ENCODE measurements at regions not wholly inside any gene's neighbourhood (a gene's known extent, or its start where the extent isn't known, plus 50 kb on each side); places are given as distances from the start of the nearest gene placed in this dataset.

DNA sequence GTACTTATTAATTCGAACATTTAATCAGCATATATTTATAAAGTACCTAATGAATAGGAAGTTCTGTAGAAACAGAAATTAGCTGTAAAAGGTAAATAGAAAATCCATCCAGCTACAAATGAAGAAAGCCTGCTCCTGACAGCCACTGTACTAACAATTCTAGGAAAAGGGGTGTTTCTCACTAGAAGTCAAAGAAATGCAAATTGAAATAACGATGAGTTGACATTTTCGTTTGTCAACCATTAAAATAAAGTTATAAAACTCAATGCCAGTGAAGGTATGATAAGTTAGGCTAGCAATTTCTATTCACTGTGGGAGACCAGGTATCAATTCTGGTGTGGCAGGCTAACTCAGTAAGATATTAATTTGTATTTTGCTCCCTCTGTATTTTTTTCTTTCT is 198.0 kb downstream of the ARL4C start:
- no peak overlapping the region for H3K4me3 ChIP-seq (ENCODE audit: low read depth, poor library complexity, severe bottlenecking)
- intact Hi-C loops (cut with DNase I; ENCODE audit: low total_unique reads) = no loop called here
- 80 to 86% methylated on average over 3 of the region's 3 CpGs for WGBS, 2 donors
- TF ChIP-seq, protein P1, sequence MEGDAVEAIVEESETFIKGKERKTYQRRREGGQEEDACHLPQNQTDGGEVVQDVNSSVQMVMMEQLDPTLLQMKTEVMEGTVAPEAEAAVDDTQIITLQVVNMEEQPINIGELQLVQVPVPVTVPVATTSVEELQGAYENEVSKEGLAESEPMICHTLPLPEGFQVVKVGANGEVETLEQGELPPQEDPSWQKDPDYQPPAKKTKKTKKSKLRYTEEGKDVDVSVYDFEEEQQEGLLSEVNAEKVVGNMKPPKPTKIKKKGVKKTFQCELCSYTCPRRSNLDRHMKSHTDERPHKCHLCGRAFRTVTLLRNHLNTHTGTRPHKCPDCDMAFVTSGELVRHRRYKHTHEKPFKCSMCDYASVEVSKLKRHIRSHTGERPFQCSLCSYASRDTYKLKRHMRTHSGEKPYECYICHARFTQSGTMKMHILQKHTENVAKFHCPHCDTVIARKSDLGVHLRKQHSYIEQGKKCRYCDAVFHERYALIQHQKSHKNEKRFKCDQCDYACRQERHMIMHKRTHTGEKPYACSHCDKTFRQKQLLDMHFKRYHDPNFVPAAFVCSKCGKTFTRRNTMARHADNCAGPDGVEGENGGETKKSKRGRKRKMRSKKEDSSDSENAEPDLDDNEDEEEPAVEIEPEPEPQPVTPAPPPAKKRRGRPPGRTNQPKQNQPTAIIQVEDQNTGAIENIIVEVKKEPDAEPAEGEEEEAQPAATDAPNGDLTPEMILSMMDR (IDR thresholded peaks at IDR 0.05) = no peak
- no peak for TF ChIP-seq POLR2A (IDR thresholded peaks at IDR 0.05)
- no peak for DNase-seq (ENCODE audit: low spot score in 2 of 2)

DNA sequence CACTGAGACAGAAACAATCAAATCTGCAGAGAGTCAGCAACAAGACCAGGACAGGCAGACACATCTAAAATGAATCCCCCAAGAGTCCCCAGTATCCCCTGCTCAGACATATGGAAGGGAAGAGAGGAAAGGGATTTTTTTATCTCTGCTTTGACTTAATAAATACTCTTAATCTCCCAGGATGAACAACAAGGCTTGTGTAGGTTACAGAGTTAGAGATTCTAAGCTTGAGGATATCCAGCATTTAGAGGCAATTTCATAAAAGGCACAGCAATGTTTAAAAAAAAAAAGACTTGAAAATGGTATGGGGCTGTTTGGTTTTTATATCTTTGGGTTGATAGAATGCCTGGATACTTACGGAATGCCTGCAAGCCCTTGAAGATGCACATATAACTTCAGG is 199.9 kb downstream of the ARL4C start:
- 92 to 95% methylated on average over 1 of the region's 1 CpG for WGBS, 2 donors
- TF ChIP-seq, protein P1 (IDR thresholded peaks at IDR 0.05) = no peak
- TF ChIP-seq POLR2A (IDR thresholded peaks at IDR 0.05) = no peak
- no peak for DNase-seq (ENCODE audit: low spot score in 2 of 2)
- no peak overlapping the region for H3K4me3 ChIP-seq (ENCODE audit: low read depth, poor library complexity, severe bottlenecking)
- intact Hi-C loops (cut with DNase I; ENCODE audit: low total_unique reads) = no loop called here

DNA sequence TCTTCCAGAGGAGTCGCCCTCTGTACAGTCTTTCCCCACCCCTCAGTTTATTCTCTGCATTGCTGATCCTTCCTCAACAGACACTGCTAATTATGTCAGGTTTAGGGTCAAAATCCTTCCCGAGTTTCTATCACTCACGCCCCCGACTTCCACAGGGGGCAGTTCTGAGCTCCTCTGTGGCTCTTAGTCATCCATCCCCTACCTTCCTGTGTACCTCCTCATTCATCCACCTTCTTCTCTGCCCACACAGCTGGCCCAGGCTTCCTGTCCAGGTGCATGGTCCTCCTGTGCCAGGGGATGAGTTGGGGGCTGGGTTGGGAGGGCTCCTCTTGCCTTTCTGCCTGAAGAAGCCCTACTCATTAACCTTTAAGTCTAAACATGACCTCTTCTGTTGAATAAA is 202.9 kb downstream of the ARL4C start:
- 71 to 83% methylated on average over 4 of the region's 4 CpGs for WGBS, 2 donors
- no peak overlapping the region for H3K4me3 ChIP-seq (ENCODE audit: low read depth, poor library complexity, severe bottlenecking)
- intact Hi-C loops (cut with DNase I; ENCODE audit: low total_unique reads) = no loop called here
- DNase-seq (ENCODE audit: low spot score in 2 of 2) = peak in 1 of 2 donors; percentile 70
- TF ChIP-seq, protein P1 (IDR thresholded peaks at IDR 0.05) = no peak
- TF ChIP-seq POLR2A (IDR thresholded peaks at IDR 0.05) = no peak

DNA sequence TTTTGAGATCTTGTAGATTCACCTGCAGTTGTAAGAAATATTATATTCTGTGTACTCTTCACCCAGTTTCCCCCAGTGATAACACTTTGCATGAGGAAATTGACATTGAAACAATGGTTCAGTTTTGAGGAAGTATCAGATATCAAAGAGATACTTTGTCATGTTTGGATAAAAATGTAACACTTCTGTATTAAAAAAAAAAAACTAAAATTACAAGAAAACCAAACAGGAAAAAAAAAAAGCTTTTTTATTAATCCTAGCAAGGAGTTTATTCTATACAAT is 204.0 kb downstream of the ARL4C start:
- intact Hi-C loops (cut with DNase I; ENCODE audit: low total_unique reads) = no loop called here

DNA sequence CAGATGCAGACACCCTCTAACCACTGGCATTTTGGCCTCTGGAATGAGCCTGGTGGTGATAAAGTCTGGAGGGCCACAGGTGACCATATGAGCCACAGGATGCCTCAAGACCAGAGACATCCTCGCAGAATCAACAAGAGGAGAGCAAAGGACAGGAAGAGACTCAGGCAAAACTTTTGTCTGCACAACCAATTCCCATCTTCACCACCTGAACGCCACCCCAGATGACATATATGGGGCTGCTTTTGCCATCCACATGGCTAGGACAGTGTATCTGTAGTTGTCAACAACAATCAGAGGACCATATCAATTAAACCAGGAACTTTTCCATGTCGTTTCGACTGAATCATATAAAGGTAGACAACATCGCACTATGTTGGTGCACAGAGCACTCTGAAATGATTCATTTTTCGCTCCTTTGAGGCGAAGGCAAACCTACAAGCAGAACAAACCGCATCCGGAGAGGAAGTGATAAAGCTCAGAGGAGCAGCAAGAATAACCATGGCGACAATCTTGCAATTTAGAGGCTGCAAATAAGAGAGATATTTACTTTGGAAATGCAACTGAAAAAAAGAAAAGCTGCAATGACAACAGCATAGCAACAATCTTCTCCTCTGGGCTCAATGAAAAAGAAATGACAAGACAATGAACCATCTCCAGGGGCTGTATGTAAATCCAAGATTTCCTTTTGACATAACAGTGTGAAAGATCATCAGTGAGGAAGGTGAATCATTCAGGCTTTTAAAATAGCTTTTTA is 204.5 kb downstream of the ARL4C start:
- H3K4me3 ChIP-seq (ENCODE audit: low read depth, poor library complexity, severe bottlenecking) = no peak overlapping the region
- no peak for TF ChIP-seq POLR2A (IDR thresholded peaks at IDR 0.05)
- TF ChIP-seq, protein P1 (IDR thresholded peaks at IDR 0.05) = no peak
- intact Hi-C loops (cut with DNase I; ENCODE audit: low total_unique reads) = no loop called here
- WGBS, 2 donors = 80 to 87% methylated on average over 10 of the region's 10 CpGs
- no peak for DNase-seq (ENCODE audit: low spot score in 2 of 2)

More for the DNA sequence above, 204.0 kb downstream of the ARL4C start:
- no peak for DNase-seq (ENCODE audit: low spot score in 2 of 2)
- no peak overlapping the region for H3K4me3 ChIP-seq (ENCODE audit: low read depth, poor library complexity, severe bottlenecking)
- TF ChIP-seq, protein P1 (IDR thresholded peaks at IDR 0.05) = no peak
- no peak for TF ChIP-seq POLR2A (IDR thresholded peaks at IDR 0.05)

DNA sequence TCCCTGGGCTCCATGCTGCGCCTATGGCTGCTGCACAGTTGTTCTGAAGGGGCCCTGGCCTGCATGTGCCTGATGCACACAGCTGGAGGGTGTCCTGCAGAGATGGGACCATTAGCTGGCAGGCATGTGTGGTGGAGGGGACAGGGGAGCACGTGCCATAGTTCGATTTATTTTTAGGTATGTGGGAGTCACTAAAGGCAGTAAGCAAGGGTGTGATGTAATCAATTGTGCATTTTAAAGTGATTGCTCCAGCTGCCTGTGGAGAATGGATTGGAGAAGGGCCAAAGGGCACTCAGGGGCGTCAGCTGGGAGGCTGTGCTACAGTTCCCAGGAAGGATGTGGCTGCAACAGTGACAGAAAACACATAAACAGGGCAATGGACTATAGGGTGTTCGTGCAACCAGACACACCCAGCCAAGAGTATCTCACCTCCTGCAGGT is 205.1 kb downstream of the ARL4C start:
- no peak for TF ChIP-seq POLR2A (IDR thresholded peaks at IDR 0.05)
- TF ChIP-seq, protein P1 (IDR thresholded peaks at IDR 0.05) = no peak
- H3K4me3 ChIP-seq (ENCODE audit: low read depth, poor library complexity, severe bottlenecking) = no peak overlapping the region
- 47 to 52% methylated on average over 5 of the region's 5 CpGs for WGBS, 2 donors
- DNase-seq (ENCODE audit: low spot score in 2 of 2) = peak; percentile 38 to 85
- intact Hi-C loops (cut with DNase I; ENCODE audit: low total_unique reads) = no loop called here

Data from lower leg skin (tissue), 4 donors.